Vagina (tissue), 2 donors: ENCODE measurements at regions not wholly inside any gene's neighbourhood (a gene's known extent, or its start where the extent isn't known, plus 50 kb on each side); places are given as distances from the start of the nearest gene placed in this dataset.

ENCODE experiments used
- DNase-seq, 2 donors: peaks; one replicate each; pipeline ENCODE4 v3.0.0-alpha.2; 2017; ENCODE audit errors: extremely low spot score in 2 of 2
- H3K27ac ChIP-seq: fragments of 200-600 bp; sonication (generic); one replicate; pipeline ENCODE4 v1.5.1; 2019
- H3K27me3 ChIP-seq: fragments of 200-600 bp; sonication (generic); one replicate; pipeline ENCODE4 v1.5.1; 2019
- H3K36me3 ChIP-seq, 2 donors: fragments of 200-600 bp; sonication (generic); one replicate each; pipeline ENCODE4 v1.5.1; 2017 to 2019
- H3K4me1 ChIP-seq: fragments of 200-600 bp; sonication (generic); one replicate; pipeline ENCODE4 v1.5.1; 2019
- H3K4me3 ChIP-seq, 2 donors: fragments of 200-600 bp; sonication (generic); 1 replicate in 1 of 2; 2 replicates in 1 of 2; pipeline ENCODE4 v1.5.1; 2016 to 2019
- H3K9me3 ChIP-seq: fragments of 200-600 bp; sonication (generic); one replicate; pipeline ENCODE4 v1.5.1; 2019
- CTCF ChIP-seq, 3 experiments: fragments of 450-650 bp in 2 of 3; fragments of 200-600 bp in 1 of 3; sonication (generic) in 1 of 3; IDR thresholded peaks; one replicate each; pipeline ENCODE4 v1.5.1; 2017 to 2019; ENCODE audit warnings: antibody characterized with exemption in 3 of 3, mild to moderate bottlenecking in 2 of 3, moderate library complexity in 2 of 3
- POLR2A ChIP-seq, 2 donors: fragments of 450-650 bp; IDR thresholded peaks; one replicate each; pipeline ENCODE4 v1.6.1; 2017; ENCODE audit warnings: antibody characterized with exemption in 2 of 2, mild to moderate bottlenecking in 2 of 2, moderate library complexity in 2 of 2
- POLR2AphosphoS5 ChIP-seq, 2 donors: sonication (generic); formaldehyde crosslinking; IDR thresholded peaks; one replicate each; pipeline ENCODE4 v1.9.0; 2017; ENCODE audit warnings: antibody characterized with exemption in 2 of 2, mild to moderate bottlenecking in 2 of 2, low read depth in 1 of 2; ENCODE audit not compliant: insufficient read depth in 1 of 2
- intact Hi-C: fragments of 100-400 bp; cut with DNase I; formaldehyde crosslinking; loops from one replicate; pipeline ENCODE4 v1.15.1; 2023

- intact Hi-C loops: loop anchor here (5.0 kb wide), 1 partner anchor 296 kb away; no protein-coding TSS in a partner anchor
- peak in 1 of 2 donors; percentile 80 for DNase-seq
- H3K9me3 ChIP-seq: no peaks in the 10 kb centered on the region
- TF ChIP-seq CTCF (IDR thresholded peaks at IDR 0.05): no peak
- no peak for TF ChIP-seq POLR2A (IDR thresholded peaks at IDR 0.05)
- no peak for TF ChIP-seq POLR2AphosphoS5 (IDR thresholded peaks at IDR 0.05; ENCODE audit: insufficient read depth in 1 of 2, low read depth in 1 of 2)
- no peaks in the 10 kb centered on the region for H3K27me3 ChIP-seq
- H3K36me3 ChIP-seq: no peaks in the 10 kb centered on the region
- no peak overlapping the region for H3K27ac ChIP-seq
- no peaks in the 10 kb centered on the region for H3K4me1 ChIP-seq
- no peak overlapping the region for H3K4me3 ChIP-seq
Observed at GRCh38 chr10:104582966-104583365, 58.1 kb upstream of the SORCS3 start.

GRCh38 chr10:104584541-104584940, 56.5 kb upstream of the SORCS3 start:
- Histone ChIP-seq H3K27ac (no peak overlapping the region), H3K36me3 (no peaks in the 10 kb centered on the region), H3K4me3 (no peak overlapping the region), H3K9me3 (no peaks in the 10 kb centered on the region), H3K4me1 (no peaks in the 10 kb centered on the region), H3K27me3 (no peaks in the 10 kb centered on the region)
- peak in 1 of 2 donors; percentile 70 for DNase-seq
- intact Hi-C loops: loop anchor here (5.0 kb wide), 1 partner anchor 297 kb away; no protein-coding TSS in a partner anchor
- no peak for TF ChIP-seq POLR2AphosphoS5 (IDR thresholded peaks at IDR 0.05; ENCODE audit: insufficient read depth in 1 of 2, low read depth in 1 of 2)
- no peak for TF ChIP-seq CTCF (IDR thresholded peaks at IDR 0.05)
- TF ChIP-seq POLR2A (IDR thresholded peaks at IDR 0.05): no peak

- TF ChIP-seq CTCF (IDR thresholded peaks at IDR 0.05) (no peak), POLR2AphosphoS5 (IDR thresholded peaks at IDR 0.05; ENCODE audit: insufficient read depth in 1 of 2, low read depth in 1 of 2) (no peak), POLR2A (IDR thresholded peaks at IDR 0.05) (no peak)
- Histone ChIP-seq H3K4me3 (no peak overlapping the region), H3K36me3 (no peaks in the 10 kb centered on the region), H3K27ac (no peak overlapping the region), H3K4me1 (no peaks in the 10 kb centered on the region), H3K27me3 (no peaks in the 10 kb centered on the region), H3K9me3 (no peaks in the 10 kb centered on the region)
- intact Hi-C loops: no loop called here
- no peak for DNase-seq
Observed at GRCh38 chr10:104587751-104588150, 53.3 kb upstream of the SORCS3 start.

- H3K36me3 ChIP-seq: no peaks in the 10 kb centered on the region
- DNase-seq: peak in 1 of 2 donors; percentile 72
- no peak overlapping the region for H3K27ac ChIP-seq
- intact Hi-C loops: no loop called here
- H3K4me1 ChIP-seq: no peaks in the 10 kb centered on the region
- no peaks in the 10 kb centered on the region for H3K27me3 ChIP-seq
- TF ChIP-seq POLR2AphosphoS5 (IDR thresholded peaks at IDR 0.05; ENCODE audit: insufficient read depth in 1 of 2, low read depth in 1 of 2) (no peak), POLR2A (IDR thresholded peaks at IDR 0.05) (no peak), CTCF (IDR thresholded peaks at IDR 0.05) (no peak)
- H3K4me3 ChIP-seq: no peak overlapping the region
- H3K9me3 ChIP-seq: no peaks in the 10 kb centered on the region
Observed at GRCh38 chr10:104589431-104589830, 51.7 kb upstream of the SORCS3 start.

GRCh38 chr10:104589871-104590270, 51.2 kb upstream of the SORCS3 start:
- intact Hi-C loops: no loop called here
- TF ChIP-seq CTCF (IDR thresholded peaks at IDR 0.05) (no peak), POLR2AphosphoS5 (IDR thresholded peaks at IDR 0.05; ENCODE audit: insufficient read depth in 1 of 2, low read depth in 1 of 2) (no peak), POLR2A (IDR thresholded peaks at IDR 0.05) (no peak)
- no peak for DNase-seq
- H3K27ac ChIP-seq: no peak overlapping the region
- no peaks in the 10 kb centered on the region for H3K9me3 ChIP-seq
- H3K4me1 ChIP-seq: no peaks in the 10 kb centered on the region
- H3K27me3 ChIP-seq: no peaks in the 10 kb centered on the region
- H3K36me3 ChIP-seq: no peaks in the 10 kb centered on the region
- no peak overlapping the region for H3K4me3 ChIP-seq
